GM12891 (cell line): ENCODE measurements at regions not wholly inside any gene's neighbourhood (a gene's known extent, or its start where the extent isn't known, plus 50 kb on each side); places are given as distances from the start of the nearest gene placed in this dataset.

Source experiments
- POLR2A ChIP-seq: IDR thresholded peaks from 2 replicates; pipeline ENCODE4 v1.6.1; 2011; ENCODE audit warnings: low read depth, low read length, control low read depth
- POLR2AphosphoS5 ChIP-seq: IDR thresholded peaks from 2 replicates; pipeline ENCODE4 v1.6.1; 2011; ENCODE audit warnings: low read depth, low read length, control low read depth
- POU2F2 ChIP-seq: IDR thresholded peaks from 2 replicates; pipeline ENCODE4 v1.6.1; 2011; ENCODE audit warnings: low read depth, mild to moderate bottlenecking, control low read depth, low read length, moderate library complexity
- TAF1 ChIP-seq: IDR thresholded peaks from 2 replicates; pipeline ENCODE4 v1.6.1; 2011; ENCODE audit warnings: low read depth, low read length, control low read depth

GRCh38 chr3:124530916-124531315, 199.3 kb upstream of the UMPS start:
- TF ChIP-seq POLR2A = no peak
- TF ChIP-seq POLR2AphosphoS5 = no peak
- TF ChIP-seq POU2F2 = no peak
- TF ChIP-seq TAF1 = no peak
